Activated CD4-positive, alpha-beta T cell treated with anti-CD3 and anti-CD28 coated beads, Interleukin-2, Interleukin-6, amounts not matched to agents 100 ng/mL and 50 ng/mL, durations not matched to agents 16 hours and 8 hours (primary cell): ENCODE measurements at regions not wholly inside any gene's neighbourhood (a gene's known extent, or its start where the extent isn't known, plus 50 kb on each side); places are given as distances from the start of the nearest gene placed in this dataset.

Experiments used
- DNase-seq: peaks from one replicate; pipeline ENCODE4 v3.0.0-alpha.2; 2020

GRCh38 chr14:54133896-54134295 lies 177.3 kb upstream of the BMP4 start:
- DNase-seq = no peak

GRCh38 chr14:54135804-54136280 lies 179.2 kb upstream of the BMP4 start:
- no peak for DNase-seq

- DNase-seq = no peak
Observed at GRCh38 chr14:54136894-54137613, 180.4 kb upstream of the BMP4 start.

- DNase-seq = no peak
Observed at GRCh38 chr14:54137614-54137961, 181.0 kb upstream of the BMP4 start.

GRCh38 chr14:54138024-54138353 lies 181.4 kb upstream of the BMP4 start:
- no peak for DNase-seq

GRCh38 chr14:54138354-54139038 lies 181.9 kb upstream of the BMP4 start:
- DNase-seq = no peak

GRCh38 chr14:54140551-54140950 lies 183.9 kb upstream of the BMP4 start:
- no peak for DNase-seq

GRCh38 chr14:54146601-54147000 lies 190.0 kb upstream of the BMP4 start:
- DNase-seq = no peak

GRCh38 chr14:54147282-54147681 lies 190.7 kb upstream of the BMP4 start:
- DNase-seq = no peak

- DNase-seq = no peak
Observed at GRCh38 chr14:54147758-54148157, 191.1 kb upstream of the BMP4 start.

- DNase-seq = no peak
Observed at GRCh38 chr14:54148251-54148650, 191.6 kb upstream of the BMP4 start.

GRCh38 chr14:54152351-54152750 lies 195.7 kb upstream of the BMP4 start:
- DNase-seq = no peak

GRCh38 chr14:54166049-54166950 lies 209.7 kb upstream of the BMP4 start:
- DNase-seq = no peak

- DNase-seq = no peak
Observed at GRCh38 chr14:54168489-54168888, 211.9 kb upstream of the BMP4 start.

- DNase-seq = no peak
Observed at GRCh38 chr14:54169254-54169924, 212.8 kb upstream of the BMP4 start.

- no peak for DNase-seq
Observed at GRCh38 chr14:54170301-54170700, 213.7 kb upstream of the BMP4 start.

GRCh38 chr14:54172114-54172513 lies 215.5 kb upstream of the BMP4 start:
- DNase-seq = no peak

- DNase-seq = no peak
Observed at GRCh38 chr14:54172562-54172961, 215.9 kb upstream of the BMP4 start.

GRCh38 chr14:54173802-54174201 lies 217.2 kb upstream of the BMP4 start:
- DNase-seq = no peak

GRCh38 chr14:54174457-54174856 lies 217.8 kb upstream of the BMP4 start:
- DNase-seq = no peak

- DNase-seq = peak; percentile 70
Observed at GRCh38 chr14:54175298-54175942, 218.8 kb upstream of the BMP4 start.

- no peak for DNase-seq
Observed at GRCh38 chr14:54177019-54177418, 219.8 kb upstream of the CDKN3 start.
